IMR-90 (cell line): ENCODE measurements at regions not wholly inside any gene's neighbourhood (a gene's known extent, or its start where the extent isn't known, plus 50 kb on each side); places are given as distances from the start of the nearest gene placed in this dataset.

Experiments
- BHLHE40 ChIP-seq: fragments of 150-350 bp; IDR thresholded peaks from 2 replicates; pipeline ENCODE4 v1.6.1; 2016; ENCODE audit warnings: mild to moderate bottlenecking, low read depth, low read length
- CEBPB ChIP-seq: IDR thresholded peaks from 2 replicates; pipeline ENCODE4 v1.6.1; 2012; ENCODE audit warnings: low read depth, low read length, improper control_type of control experiment
- CTCF ChIP-seq: conservative IDR thresholded peaks from 2 replicates; pipeline ENCODE4 v1.5.1; 2012; ENCODE audit warnings: mild to moderate bottlenecking, low read depth, low read length, improper control_type of control experiment
- FOS ChIP-seq: fragments of 150-350 bp; IDR thresholded peaks from 2 replicates; pipeline ENCODE4 v1.6.1; 2016; ENCODE audit warnings: low read depth, low read length
- MAZ ChIP-seq: IDR thresholded peaks from 2 replicates; pipeline ENCODE4 v1.6.1; 2012; ENCODE audit warnings: low read depth, mild to moderate bottlenecking, low read length, improper control_type of control experiment, moderate library complexity, borderline replicate concordance
- MXI1 ChIP-seq: IDR thresholded peaks from 2 replicates; pipeline ENCODE4 v1.6.1; 2012; ENCODE audit warnings: low read depth, mild to moderate bottlenecking, low read length, moderate library complexity, borderline replicate concordance
- POLR2A ChIP-seq: IDR thresholded peaks from 2 replicates; pipeline ENCODE4 v1.6.1; 2012; ENCODE audit warnings: mild to moderate bottlenecking, low read depth, low read length
- RAD21 ChIP-seq: IDR thresholded peaks from 2 replicates; pipeline ENCODE4 v1.6.1; 2012; ENCODE audit warnings: low read length, improper control_type of control experiment
- RCOR1 ChIP-seq: IDR thresholded peaks from 2 replicates; pipeline ENCODE4 v1.6.1; 2012; ENCODE audit warnings: mild to moderate bottlenecking, low read length, improper control_type of control experiment; ENCODE audit not compliant: insufficient replicate concordance
- RFX5 ChIP-seq: IDR thresholded peaks from 2 replicates; pipeline ENCODE4 v1.8.0; 2012; ENCODE audit warnings: low read depth, mild to moderate bottlenecking, low read length, moderate library complexity
- SMC3 ChIP-seq: fragments of 150-350 bp; IDR thresholded peaks from 2 replicates; pipeline ENCODE4 v1.6.1; 2016; ENCODE audit warnings: low read depth, mild to moderate bottlenecking, antibody characterized with exemption, low read length, moderate library complexity
- USF2 ChIP-seq: fragments of 150-350 bp; IDR thresholded peaks from 2 replicates; pipeline ENCODE4 v1.6.1; 2017; ENCODE audit warnings: mild to moderate bottlenecking, antibody characterized with exemption, low read length, low read depth
- TF ChIP-seq, protein P1 (sequence below): fragments of 150-350 bp; IDR thresholded peaks from 2 replicates; pipeline ENCODE4 v1.6.1; 2016; ENCODE audit warnings: low read depth, mild to moderate bottlenecking, low read length, moderate library complexity, borderline replicate concordance

GRCh38 chr9:68627104-68627503, 77.9 kb upstream of the PIP5K1B start:
- TF ChIP-seq POLR2A (no peak), RFX5 (no peak), RCOR1 (no peak), CTCF (no peak), USF2 (no peak), CEBPB (no peak), MAZ (no peak), SMC3 (no peak), RAD21 (no peak), MXI1 (no peak), FOS (no peak), BHLHE40 (no peak)
- TF ChIP-seq, protein P1, sequence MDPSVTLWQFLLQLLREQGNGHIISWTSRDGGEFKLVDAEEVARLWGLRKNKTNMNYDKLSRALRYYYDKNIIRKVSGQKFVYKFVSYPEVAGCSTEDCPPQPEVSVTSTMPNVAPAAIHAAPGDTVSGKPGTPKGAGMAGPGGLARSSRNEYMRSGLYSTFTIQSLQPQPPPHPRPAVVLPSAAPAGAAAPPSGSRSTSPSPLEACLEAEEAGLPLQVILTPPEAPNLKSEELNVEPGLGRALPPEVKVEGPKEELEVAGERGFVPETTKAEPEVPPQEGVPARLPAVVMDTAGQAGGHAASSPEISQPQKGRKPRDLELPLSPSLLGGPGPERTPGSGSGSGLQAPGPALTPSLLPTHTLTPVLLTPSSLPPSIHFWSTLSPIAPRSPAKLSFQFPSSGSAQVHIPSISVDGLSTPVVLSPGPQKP: no peak
